ENCODE measurements at regions not wholly inside any gene's neighbourhood (a gene's known extent, or its start where the extent isn't known, plus 50 kb on each side); places are given as distances from the start of the nearest gene placed in this dataset.

DNA sequence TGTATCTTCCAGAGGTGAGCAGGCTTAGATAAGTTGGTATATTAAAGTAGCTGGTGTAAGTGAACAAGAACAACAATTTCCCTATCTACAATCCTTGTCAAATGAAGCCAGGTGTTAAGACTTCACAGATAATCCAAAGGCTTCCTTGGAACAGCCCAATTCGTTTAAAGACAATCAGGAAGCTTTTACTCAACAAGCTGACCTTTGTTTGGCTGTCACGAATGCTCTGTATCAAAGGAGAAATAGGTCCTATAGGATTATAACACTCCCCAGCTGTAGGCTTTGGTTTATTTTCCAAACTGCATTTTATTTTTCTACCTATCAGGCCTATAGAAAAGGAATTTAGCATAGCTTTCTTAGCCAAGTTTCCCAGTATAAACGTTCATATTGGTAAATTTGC lies 766.5 kb upstream of the GOT2 start:
- DNase-seq (ENCODE audit: low read depth in 1 of 2, low spot score in 1 of 2) (no peak), ATAC-seq (no peak), FAIRE-seq (no peak)
- Histone ChIP-seq H3K4me3 (no peak overlapping the region), H3K27ac (no peak overlapping the region), H3K4me1 (no peaks in the 10 kb centered on the region), H3K9me3 (no peaks in the 10 kb centered on the region), H3K4me2 (no peak overlapping the region)
- CTCF ChIA-PET = interaction anchor here (0.6 kb wide), 1 partner anchor 1292 kb away, joined by 3 read pairs; no protein-coding TSS in a partner anchor
- POLR2A ChIA-PET = no interaction called here
- WGBS (ENCODE audit: missing lambda C conversion rate) = 45% methylated on average over 3 of the region's 3 CpGs
- no peak for TF ChIP-seq HEYL (CRISPR knock-in tag; IDR thresholded peaks at IDR 0.05)
- TF ChIP-seq, protein P1, sequence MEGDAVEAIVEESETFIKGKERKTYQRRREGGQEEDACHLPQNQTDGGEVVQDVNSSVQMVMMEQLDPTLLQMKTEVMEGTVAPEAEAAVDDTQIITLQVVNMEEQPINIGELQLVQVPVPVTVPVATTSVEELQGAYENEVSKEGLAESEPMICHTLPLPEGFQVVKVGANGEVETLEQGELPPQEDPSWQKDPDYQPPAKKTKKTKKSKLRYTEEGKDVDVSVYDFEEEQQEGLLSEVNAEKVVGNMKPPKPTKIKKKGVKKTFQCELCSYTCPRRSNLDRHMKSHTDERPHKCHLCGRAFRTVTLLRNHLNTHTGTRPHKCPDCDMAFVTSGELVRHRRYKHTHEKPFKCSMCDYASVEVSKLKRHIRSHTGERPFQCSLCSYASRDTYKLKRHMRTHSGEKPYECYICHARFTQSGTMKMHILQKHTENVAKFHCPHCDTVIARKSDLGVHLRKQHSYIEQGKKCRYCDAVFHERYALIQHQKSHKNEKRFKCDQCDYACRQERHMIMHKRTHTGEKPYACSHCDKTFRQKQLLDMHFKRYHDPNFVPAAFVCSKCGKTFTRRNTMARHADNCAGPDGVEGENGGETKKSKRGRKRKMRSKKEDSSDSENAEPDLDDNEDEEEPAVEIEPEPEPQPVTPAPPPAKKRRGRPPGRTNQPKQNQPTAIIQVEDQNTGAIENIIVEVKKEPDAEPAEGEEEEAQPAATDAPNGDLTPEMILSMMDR (IDR thresholded peaks at IDR 0.05) = no peak
- TF ChIP-seq NPAS2 (CRISPR knock-in tag; IDR thresholded peaks at IDR 0.05; ENCODE audit: borderline replicate concordance) = no peak
- TF ChIP-seq, protein P2, sequence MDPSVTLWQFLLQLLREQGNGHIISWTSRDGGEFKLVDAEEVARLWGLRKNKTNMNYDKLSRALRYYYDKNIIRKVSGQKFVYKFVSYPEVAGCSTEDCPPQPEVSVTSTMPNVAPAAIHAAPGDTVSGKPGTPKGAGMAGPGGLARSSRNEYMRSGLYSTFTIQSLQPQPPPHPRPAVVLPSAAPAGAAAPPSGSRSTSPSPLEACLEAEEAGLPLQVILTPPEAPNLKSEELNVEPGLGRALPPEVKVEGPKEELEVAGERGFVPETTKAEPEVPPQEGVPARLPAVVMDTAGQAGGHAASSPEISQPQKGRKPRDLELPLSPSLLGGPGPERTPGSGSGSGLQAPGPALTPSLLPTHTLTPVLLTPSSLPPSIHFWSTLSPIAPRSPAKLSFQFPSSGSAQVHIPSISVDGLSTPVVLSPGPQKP (IDR thresholded peaks at IDR 0.05; ENCODE audit: low read depth, low read length) = no peak
- TF ChIP-seq KDM5A (IDR thresholded peaks at IDR 0.05) = no peak
- TF ChIP-seq FOXS1 (CRISPR knock-in tag; IDR thresholded peaks at IDR 0.05) = no peak
- no peak for TF ChIP-seq KDM1A (IDR thresholded peaks at IDR 0.05; ENCODE audit: low read depth)
- TF ChIP-seq HOXB5 (CRISPR knock-in tag; IDR thresholded peaks at IDR 0.05) = no peak
- no peak for TF ChIP-seq JUNB (IDR thresholded peaks at IDR 0.05)
- no peak for TF ChIP-seq MAFK (IDR thresholded peaks at IDR 0.05; ENCODE audit: partially characterized antibody)
- TF ChIP-seq, protein P3, sequence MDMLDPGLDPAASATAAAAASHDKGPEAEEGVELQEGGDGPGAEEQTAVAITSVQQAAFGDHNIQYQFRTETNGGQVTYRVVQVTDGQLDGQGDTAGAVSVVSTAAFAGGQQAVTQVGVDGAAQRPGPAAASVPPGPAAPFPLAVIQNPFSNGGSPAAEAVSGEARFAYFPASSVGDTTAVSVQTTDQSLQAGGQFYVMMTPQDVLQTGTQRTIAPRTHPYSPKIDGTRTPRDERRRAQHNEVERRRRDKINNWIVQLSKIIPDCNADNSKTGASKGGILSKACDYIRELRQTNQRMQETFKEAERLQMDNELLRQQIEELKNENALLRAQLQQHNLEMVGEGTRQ (IDR thresholded peaks at IDR 0.05) = no peak
- TF ChIP-seq, protein P4, sequence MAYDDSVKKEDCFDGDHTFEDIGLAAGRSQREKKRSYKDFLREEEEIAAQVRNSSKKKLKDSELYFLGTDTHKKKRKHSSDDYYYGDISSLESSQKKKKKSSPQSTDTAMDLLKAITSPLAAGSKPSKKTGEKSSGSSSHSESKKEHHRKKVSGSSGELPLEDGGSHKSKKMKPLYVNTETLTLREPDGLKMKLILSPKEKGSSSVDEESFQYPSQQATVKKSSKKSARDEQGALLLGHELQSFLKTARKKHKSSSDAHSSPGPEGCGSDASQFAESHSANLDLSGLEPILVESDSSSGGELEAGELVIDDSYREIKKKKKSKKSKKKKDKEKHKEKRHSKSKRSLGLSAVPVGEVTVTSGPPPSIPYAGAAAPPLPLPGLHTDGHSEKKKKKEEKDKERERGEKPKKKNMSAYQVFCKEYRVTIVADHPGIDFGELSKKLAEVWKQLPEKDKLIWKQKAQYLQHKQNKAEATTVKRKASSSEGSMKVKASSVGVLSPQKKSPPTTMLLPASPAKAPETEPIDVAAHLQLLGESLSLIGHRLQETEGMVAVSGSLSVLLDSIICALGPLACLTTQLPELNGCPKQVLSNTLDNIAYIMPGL (CRISPR knock-in tag; IDR thresholded peaks at IDR 0.05; ENCODE audit: borderline replicate concordance) = no peak
- no peak for TF ChIP-seq HOXA7 (CRISPR knock-in tag; IDR thresholded peaks at IDR 0.05)
- no peak for TF ChIP-seq ZSCAN20 (CRISPR knock-in tag; IDR thresholded peaks at IDR 0.05)
- no peak for TF ChIP-seq JUN (IDR thresholded peaks at IDR 0.05)
- TF ChIP-seq EHMT2 (IDR thresholded peaks at IDR 0.05; ENCODE audit: low read depth) = no peak
- no peak for TF ChIP-seq CEBPB (IDR thresholded peaks at IDR 0.05)

DNA sequence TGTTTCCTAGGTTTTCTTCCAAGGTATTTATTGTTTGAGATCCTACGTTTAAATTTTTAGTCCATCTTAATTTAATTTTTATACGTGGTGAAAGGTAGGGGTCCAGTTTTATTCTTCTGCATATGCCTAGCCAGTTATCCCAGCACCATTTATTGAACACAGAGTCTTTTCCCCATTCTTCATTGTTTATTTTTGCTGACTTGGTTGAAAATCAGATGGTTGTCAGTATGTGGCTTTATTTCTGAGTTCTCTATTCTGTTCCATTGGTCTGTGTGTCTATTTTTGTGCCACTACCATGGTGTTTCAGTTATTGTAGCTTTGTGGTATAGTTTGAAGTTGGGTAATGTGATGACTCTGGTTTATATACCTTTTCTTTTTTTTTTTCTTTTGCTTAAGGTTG lies 753.0 kb upstream of the GOT2 start:
- no peak overlapping the region for H3K4me2 ChIP-seq
- ChIA-PET POLR2A (no interaction called here), CTCF (interaction anchor here (0.7 kb wide), 1 partner anchor 146 kb away, joined by 3 read pairs; no protein-coding TSS in a partner anchor)
- no peaks in the 10 kb centered on the region for H3K4me1 ChIP-seq
- FAIRE-seq = no peak
- ATAC-seq = no peak
- DNase-seq (ENCODE audit: low read depth in 1 of 2, low spot score in 1 of 2) = no peak
- no peak for TF ChIP-seq RARB (CRISPR knock-in tag; IDR thresholded peaks at IDR 0.05)
- TF ChIP-seq MAFK (IDR thresholded peaks at IDR 0.05; ENCODE audit: partially characterized antibody) = peak; percentile 82
- TF ChIP-seq CHD4 (IDR thresholded peaks at IDR 0.05; ENCODE audit: borderline replicate concordance) = no peak
- no peak for TF ChIP-seq ZSCAN20 (CRISPR knock-in tag; IDR thresholded peaks at IDR 0.05)
- TF ChIP-seq ZNF302 (CRISPR knock-in tag; IDR thresholded peaks at IDR 0.05) = no peak
- TF ChIP-seq, protein P2 (IDR thresholded peaks at IDR 0.05; ENCODE audit: low read depth, low read length) = no peak
- no peak overlapping the region for H3K27ac ChIP-seq
- no peaks in the 10 kb centered on the region for H3K9me3 ChIP-seq
- WGBS (ENCODE audit: missing lambda C conversion rate) = 65% methylated on average over 2 of the region's 2 CpGs
- H3K4me3 ChIP-seq = no peak overlapping the region
